B cell (primary cell): ENCODE measurements at regions not wholly inside any gene's neighbourhood (a gene's known extent, or its start where the extent isn't known, plus 50 kb on each side); places are given as distances from the start of the nearest gene placed in this dataset.

Source experiments
- ATAC-seq: fragments of 200-7000 bp; cut with Tn5 transposase; one replicate; pipeline ENCODE4 v1.10.0; 2021; ENCODE audit warnings: low read depth, mild to moderate bottlenecking, moderate number of reproducible peaks, moderate library complexity
- CTCF ChIA-PET: fragments of 350-600 bp; sonication (Branson Sonifier 250); formaldehyde crosslinking; loops from one replicate; lab custom pipeline; 2021; ENCODE audit warnings: antibody characterized with exemption, inconsistent platforms; lab: Charles Lee
- POLR2A ChIA-PET: fragments of 350-600 bp; sonication (Branson Sonifier 250); formaldehyde crosslinking; loops from one replicate; lab custom pipeline; 2021; ENCODE audit warnings: antibody characterized with exemption; lab: Charles Lee
- DNase-seq: peaks from one replicate; pipeline ENCODE4 v3.0.0; 2013
- H2AFZ ChIP-seq: 2 replicates; pipeline ENCODE4 v1.6.1; 2012; ENCODE audit warnings: mild to moderate bottlenecking, low read depth, low read length; ENCODE audit not compliant: insufficient read depth, poor library complexity, severe bottlenecking
- H3K27ac ChIP-seq, 2 donors: 1 replicate in 1 of 2; 2 replicates in 1 of 2; pipeline ENCODE4 v1.5.1; 2012 to 2013; ENCODE audit warnings: low read length in 2 of 2, mild to moderate bottlenecking in 2 of 2, moderate library complexity in 1 of 2
- H3K27me3 ChIP-seq, 4 experiments: fragments of 200-600 bp in 1 of 4; sonication (generic) in 1 of 4; replicated peaks in 1 of 4; 1 replicate in 2 of 4; 2 replicates in 2 of 4; pipeline versions ENCODE4 v1.6.1 to v1.7.0; 2013 to 2016; ENCODE audit warnings: low read length in 3 of 4, mild to moderate bottlenecking in 2 of 4, mixed read lengths in 1 of 4, moderate library complexity in 1 of 4; ENCODE audit not compliant: insufficient read depth in 4 of 4, control insufficient read depth in 3 of 4; ENCODE audit errors: control extremely low read depth in 1 of 4
- H3K36me3 ChIP-seq, 2 experiments: replicated peaks in 1 of 2; 1 replicate in 1 of 2; 2 replicates in 1 of 2; pipeline versions ENCODE4 v1.6.1 to v1.7.1; 2013; ENCODE audit warnings: low read length in 1 of 2; ENCODE audit not compliant: insufficient read depth in 2 of 2, control insufficient read depth in 1 of 2; ENCODE audit errors: control extremely low read depth in 1 of 2, extremely low read depth in 1 of 2
- H3K4me1 ChIP-seq, 2 donors: fragments of 200-600 bp in 1 of 2; sonication (generic) in 1 of 2; 1 replicate in 1 of 2; 2 replicates in 1 of 2; pipeline versions ENCODE4 v1.5.1 to v1.6.1; 2013 to 2017; ENCODE audit warnings: low read length in 2 of 2; ENCODE audit not compliant: control insufficient read depth in 2 of 2, insufficient read depth in 2 of 2
- H3K4me2 ChIP-seq: replicated peaks from 2 replicates; pipeline ENCODE3; 2012; ENCODE audit warnings: mild to moderate bottlenecking, low read depth, low read length; ENCODE audit not compliant: poor library complexity, severe bottlenecking
- H3K4me3 ChIP-seq, 5 experiments: fragments of 200-600 bp in 1 of 5; sonication (generic) in 1 of 5; 1 replicate in 3 of 5; 2 replicates in 2 of 5; pipeline versions ENCODE4 v1.5.1 to v1.7.0; 2011 to 2016; ENCODE audit warnings: low read length in 4 of 5, mild to moderate bottlenecking in 4 of 5, low read depth in 2 of 5, control low read depth in 1 of 5, moderate library complexity in 1 of 5; ENCODE audit not compliant: insufficient read depth in 1 of 5; ENCODE audit errors: control extremely low read depth in 1 of 5, extremely low read depth in 1 of 5
- H3K79me2 ChIP-seq: fragments of 200-600 bp; sonication (generic); one replicate; pipeline ENCODE4 v1.6.0; 2016; ENCODE audit warnings: low read length; ENCODE audit not compliant: control insufficient read depth, insufficient read depth
- H3K9ac ChIP-seq: fragments of 200-600 bp; sonication (generic); 2 replicates; pipeline ENCODE4 v1.6.1; 2017; ENCODE audit warnings: mild to moderate bottlenecking, low read length, moderate library complexity
- H3K9me3 ChIP-seq, 3 donors: one replicate each; pipeline versions ENCODE4 v1.6.1 to v1.7.1; 2013; ENCODE audit warnings: low read length in 2 of 3; ENCODE audit not compliant: control insufficient read depth in 2 of 3, insufficient read depth in 1 of 3; ENCODE audit errors: control extremely low read depth in 1 of 3
- H4K20me1 ChIP-seq: 2 replicates; pipeline ENCODE4 v1.6.0; 2012; ENCODE audit warnings: mild to moderate bottlenecking, low read length; ENCODE audit not compliant: insufficient read depth, control insufficient read depth, poor library complexity, severe bottlenecking
- H3K27ac Mint-ChIP-seq: one replicate; pipeline ENCODE4 v1.8.0; 2021; ENCODE audit warnings: mixed read lengths
- H3K27me3 Mint-ChIP-seq: one replicate; pipeline ENCODE4 v1.8.0; 2021; ENCODE audit warnings: mixed read lengths
- H3K4me1 Mint-ChIP-seq: one replicate; pipeline ENCODE4 v1.8.0; 2021; ENCODE audit warnings: mixed read lengths
- H3K4me3 Mint-ChIP-seq: one replicate; pipeline ENCODE4 v1.8.0; 2021; ENCODE audit warnings: mixed read lengths
- H3K9me3 Mint-ChIP-seq: one replicate; pipeline ENCODE4 v1.8.0; 2022; ENCODE audit warnings: mixed read lengths; ENCODE audit not compliant: insufficient read depth
- CTCF ChIP-seq: fragments of 200-600 bp; IDR thresholded peaks from one replicate; pipeline ENCODE4 v1.8.0; 2022; ENCODE audit warnings: antibody characterized with exemption, mild to moderate bottlenecking
- EZH2 ChIP-seq: IDR thresholded peaks from 2 replicates; pipeline ENCODE4 v1.6.1; 2012; ENCODE audit warnings: borderline replicate concordance, low read depth, mild to moderate bottlenecking, moderate library complexity, low read length; ENCODE audit not compliant: insufficient read depth, poor library complexity, severe bottlenecking
- WGBS: methylation state at CpG from one replicate; pipeline ENCODE4 v1.1.5; 2013; ENCODE audit warnings: missing lambda C conversion rate; ENCODE audit not compliant: insufficient coverage; 5-methylcytosine and 5-hydroxymethylcytosine counted together
- intact Hi-C: fragments of 100-400 bp; cut with micrococcal nuclease; formaldehyde crosslinking; loops from one replicate; pipeline ENCODE4 v1.10.0; 2022

GRCh38 chr14:85313560-85314207 is 216.3 kb upstream of the FLRT2 start:
- 100% methylated on average over 1 of the region's 2 CpGs for WGBS
- H2AFZ ChIP-seq, result no peak overlapping the region
- intact Hi-C loops, result no loop called here
- no peak overlapping the region for H3K4me3 Mint-ChIP-seq
- no peaks in the 10 kb centered on the region for H3K27me3 ChIP-seq
- H3K9me3 ChIP-seq, result peaks cover 0 to 2% (median 0%) of the 10 kb centered on the region in 3 donors
- H3K4me3 ChIP-seq, result no peak overlapping the region
- H3K9me3 Mint-ChIP-seq, result peaks cover 5% of the 10 kb centered on the region
- no peak overlapping the region for H3K27ac ChIP-seq
- no peak overlapping the region for H3K27ac Mint-ChIP-seq
- ATAC-seq (no peak), DNase-seq (no peak)
- CTCF ChIA-PET, result no interaction called here
- no peaks in the 10 kb centered on the region for H4K20me1 ChIP-seq
- TF ChIP-seq EZH2, result no peak
- no peak for TF ChIP-seq CTCF
- no peak overlapping the region for H3K4me2 ChIP-seq
- no peaks in the 10 kb centered on the region for H3K79me2 ChIP-seq
- POLR2A ChIA-PET, result no interaction called here
- H3K4me1 ChIP-seq, result no peaks in the 10 kb centered on the region
- no peaks in the 10 kb centered on the region for H3K4me1 Mint-ChIP-seq
- no peaks in the 10 kb centered on the region for H3K27me3 Mint-ChIP-seq
- H3K9ac ChIP-seq, result no peak overlapping the region
- H3K36me3 ChIP-seq, result no peaks in the 10 kb centered on the region

GRCh38 chr14:85315290-85315689 is 214.7 kb upstream of the FLRT2 start:
- ATAC-seq, result no peak
- POLR2A ChIA-PET, result no interaction called here
- H3K36me3 ChIP-seq, result no peaks in the 10 kb centered on the region
- no peaks in the 10 kb centered on the region for H3K27me3 ChIP-seq
- 80% methylated on average over 1 of the region's 3 CpGs for WGBS
- no peak overlapping the region for H3K4me2 ChIP-seq
- intact Hi-C loops, result no loop called here
- Mint-ChIP-seq H3K27ac (no peak overlapping the region), H3K27me3 (no peaks in the 10 kb centered on the region), H3K4me3 (no peak overlapping the region), H3K9me3 (peaks cover 2% of the 10 kb centered on the region), H3K4me1 (no peaks in the 10 kb centered on the region)
- no peak overlapping the region for H3K9ac ChIP-seq
- H4K20me1 ChIP-seq, result no peaks in the 10 kb centered on the region
- H3K79me2 ChIP-seq, result no peaks in the 10 kb centered on the region
- H3K27ac ChIP-seq, result no peak overlapping the region
- DNase-seq, result no peak
- TF ChIP-seq EZH2 (no peak), CTCF (no peak)
- H3K4me1 ChIP-seq, result no peaks in the 10 kb centered on the region
- no peak overlapping the region for H3K4me3 ChIP-seq
- CTCF ChIA-PET, result no interaction called here
- no peaks in the 10 kb centered on the region for H3K9me3 ChIP-seq
- H2AFZ ChIP-seq, result no peak overlapping the region
